Gastrocnemius medialis (tissue), 4 donors: ENCODE measurements at regions not wholly inside any gene's neighbourhood (a gene's known extent, or its start where the extent isn't known, plus 50 kb on each side); places are given as distances from the start of the nearest gene placed in this dataset.

Source experiments
- ATAC-seq, 2 donors: fragments of 150-250 bp; one replicate each; pipeline ENCODE4 v1.9.1; 2016
- DNase-seq, 2 donors: peaks; one replicate each; pipeline ENCODE4 v3.0.0-alpha.2; 2019
- H3K27ac ChIP-seq, 4 donors: fragments of 200-600 bp; sonication (generic); 1 replicate in 1 of 4; 2 replicates in 3 of 4; pipeline ENCODE4 v1.5.1; 2016 to 2018; ENCODE audit warnings: mild to moderate bottlenecking in 2 of 4, moderate library complexity in 1 of 4
- H3K27me3 ChIP-seq, 3 donors: fragments of 200-600 bp; sonication (generic) in 2 of 3; 1 replicate in 1 of 3; 2 replicates in 2 of 3; pipeline versions ENCODE4 v1.5.1 to v1.6.0; 2016 to 2019; ENCODE audit warnings: mild to moderate bottlenecking in 1 of 3, moderate library complexity in 1 of 3
- H3K36me3 ChIP-seq, 2 donors: fragments of 200-600 bp; sonication (generic) in 1 of 2; one replicate each; pipeline ENCODE4 v1.5.1; 2017 to 2018
- H3K4me1 ChIP-seq, 2 donors: fragments of 200-600 bp; sonication (generic) in 1 of 2; one replicate each; pipeline ENCODE4 v1.5.1; 2016 to 2017; ENCODE audit warnings: mild to moderate bottlenecking in 2 of 2
- H3K4me3 ChIP-seq, 4 donors: fragments of 200-600 bp; sonication (generic) in 3 of 4; 1 replicate in 1 of 4; 2 replicates in 3 of 4; pipeline ENCODE4 v1.5.1; 2016 to 2019; ENCODE audit warnings: mild to moderate bottlenecking in 2 of 4
- H3K9me3 ChIP-seq, 3 donors: fragments of 200-600 bp; sonication (generic) in 2 of 3; 1 replicate in 1 of 3; 2 replicates in 2 of 3; pipeline ENCODE4 v1.5.1; 2016 to 2019
- CTCF ChIP-seq, 5 experiments: fragments of 450-650 bp in 3 of 5; fragments of 200-600 bp in 2 of 5; sonication (generic) in 2 of 5; IDR thresholded peaks in 4 of 5; conservative IDR thresholded peaks in 1 of 5; 1 replicate in 4 of 5; 2 replicates in 1 of 5; pipeline ENCODE4 v1.5.1; 2016 to 2019; ENCODE audit warnings: antibody characterized with exemption in 5 of 5, mild to moderate bottlenecking in 3 of 5, moderate library complexity in 3 of 5
- POLR2A ChIP-seq, 2 donors: fragments of 450-650 bp; IDR thresholded peaks; one replicate each; pipeline ENCODE4 v1.6.1; 2017; ENCODE audit warnings: antibody characterized with exemption in 2 of 2, mild to moderate bottlenecking in 2 of 2, moderate library complexity in 2 of 2
- in situ Hi-C, 4 donors: fragments of 200-750 bp; cut with MboI; loops; one replicate each; pipeline versions ENCODE4 v1.15.0 to v1.8.0; 2017; ENCODE audit warnings: low sequenced_read_pairs in 4 of 4
- intact Hi-C: fragments of 100-400 bp; cut with DNase I; formaldehyde crosslinking; loops from one replicate; pipeline ENCODE4 v1.15.1; 2023; ENCODE audit warnings: low total_unique reads

- no peak overlapping the region for H3K27ac ChIP-seq
- in situ Hi-C loops (no loop called here), intact Hi-C loops (no loop called here)
- TF ChIP-seq POLR2A (IDR thresholded peaks at IDR 0.05) (no peak), CTCF (IDR thresholded peaks at IDR 0.05 in 4 of 5, conservative IDR thresholded peaks at IDR 0.05 in 1 of 5) (no peak)
- H3K36me3 ChIP-seq = no peaks in the 10 kb centered on the region
- no peaks in the 10 kb centered on the region for H3K27me3 ChIP-seq
- H3K4me3 ChIP-seq = no peak overlapping the region
- no peaks in the 10 kb centered on the region for H3K9me3 ChIP-seq
- H3K4me1 ChIP-seq = no peaks in the 10 kb centered on the region
- no peak for ATAC-seq
- DNase-seq = no peak
Observed at GRCh38 chr18:60624207-60624606, 251.6 kb upstream of the MC4R start.

GRCh38 chr18:60639836-60640235, 267.3 kb upstream of the MC4R start:
- TF ChIP-seq CTCF (IDR thresholded peaks at IDR 0.05 in 4 of 5, conservative IDR thresholded peaks at IDR 0.05 in 1 of 5) = no peak
- TF ChIP-seq POLR2A (IDR thresholded peaks at IDR 0.05) = no peak
- in situ Hi-C loops = no loop called here
- H3K4me1 ChIP-seq = no peaks in the 10 kb centered on the region
- no peaks in the 10 kb centered on the region for H3K9me3 ChIP-seq
- intact Hi-C loops = no loop called here
- ATAC-seq (no peak), DNase-seq (no peak)
- no peaks in the 10 kb centered on the region for H3K36me3 ChIP-seq
- no peak overlapping the region for H3K4me3 ChIP-seq
- H3K27me3 ChIP-seq = no peaks in the 10 kb centered on the region
- H3K27ac ChIP-seq = no peak overlapping the region

GRCh38 chr18:60643009-60643408, 270.4 kb upstream of the MC4R start:
- Histone ChIP-seq H3K4me3 (no peak overlapping the region), H3K36me3 (no peaks in the 10 kb centered on the region), H3K9me3 (no peaks in the 10 kb centered on the region), H3K4me1 (no peaks in the 10 kb centered on the region), H3K27me3 (no peaks in the 10 kb centered on the region), H3K27ac (no peak overlapping the region)
- in situ Hi-C loops (no loop called here), intact Hi-C loops (no loop called here)
- no peak for TF ChIP-seq CTCF (IDR thresholded peaks at IDR 0.05 in 4 of 5, conservative IDR thresholded peaks at IDR 0.05 in 1 of 5)
- TF ChIP-seq POLR2A (IDR thresholded peaks at IDR 0.05) = no peak
- no peak for DNase-seq
- ATAC-seq = no peak

GRCh38 chr18:60646725-60647124, 274.1 kb upstream of the MC4R start:
- intact Hi-C loops (no loop called here), in situ Hi-C loops (no loop called here)
- TF ChIP-seq POLR2A (IDR thresholded peaks at IDR 0.05) (no peak), CTCF (IDR thresholded peaks at IDR 0.05 in 4 of 5, conservative IDR thresholded peaks at IDR 0.05 in 1 of 5) (no peak)
- Histone ChIP-seq H3K36me3 (no peaks in the 10 kb centered on the region), H3K4me1 (no peaks in the 10 kb centered on the region), H3K27me3 (no peaks in the 10 kb centered on the region), H3K27ac (no peak overlapping the region), H3K4me3 (no peak overlapping the region), H3K9me3 (no peaks in the 10 kb centered on the region)
- no peak for DNase-seq
- no peak for ATAC-seq

GRCh38 chr18:60649107-60649506, 276.5 kb upstream of the MC4R start:
- no peak overlapping the region for H3K4me3 ChIP-seq
- no peak overlapping the region for H3K27ac ChIP-seq
- H3K9me3 ChIP-seq = no peaks in the 10 kb centered on the region
- H3K27me3 ChIP-seq = no peaks in the 10 kb centered on the region
- intact Hi-C loops = no loop called here
- no peak for TF ChIP-seq CTCF (IDR thresholded peaks at IDR 0.05 in 4 of 5, conservative IDR thresholded peaks at IDR 0.05 in 1 of 5)
- TF ChIP-seq POLR2A (IDR thresholded peaks at IDR 0.05) = no peak
- no peaks in the 10 kb centered on the region for H3K4me1 ChIP-seq
- in situ Hi-C loops = no loop called here
- DNase-seq (no peak), ATAC-seq (no peak)
- H3K36me3 ChIP-seq = no peaks in the 10 kb centered on the region
